ENCODE measurements at regions not wholly inside any gene's neighbourhood (a gene's known extent, or its start where the extent isn't known, plus 50 kb on each side); places are given as distances from the start of the nearest gene placed in this dataset.

DNA sequence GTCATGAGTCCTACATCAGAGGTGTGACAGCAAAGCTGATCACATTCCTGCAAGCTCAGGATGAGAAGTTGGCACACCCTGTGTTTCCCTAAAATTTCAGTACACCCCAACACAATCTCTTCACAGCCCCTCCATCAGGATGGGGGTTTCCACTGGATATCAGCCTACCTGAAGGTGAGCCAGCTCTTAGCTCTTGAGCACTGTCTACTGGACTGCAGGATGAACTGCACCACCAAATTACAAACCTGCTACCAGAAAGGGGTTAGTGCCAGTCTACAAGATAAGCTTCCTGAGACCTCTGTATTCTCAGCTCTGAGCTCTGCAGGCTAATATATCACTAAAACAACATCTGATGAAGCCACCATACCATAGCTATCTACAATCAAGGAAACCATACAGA is 1616.2 kb upstream of the SPRY2 start:
- TF ChIP-seq, protein P1, sequence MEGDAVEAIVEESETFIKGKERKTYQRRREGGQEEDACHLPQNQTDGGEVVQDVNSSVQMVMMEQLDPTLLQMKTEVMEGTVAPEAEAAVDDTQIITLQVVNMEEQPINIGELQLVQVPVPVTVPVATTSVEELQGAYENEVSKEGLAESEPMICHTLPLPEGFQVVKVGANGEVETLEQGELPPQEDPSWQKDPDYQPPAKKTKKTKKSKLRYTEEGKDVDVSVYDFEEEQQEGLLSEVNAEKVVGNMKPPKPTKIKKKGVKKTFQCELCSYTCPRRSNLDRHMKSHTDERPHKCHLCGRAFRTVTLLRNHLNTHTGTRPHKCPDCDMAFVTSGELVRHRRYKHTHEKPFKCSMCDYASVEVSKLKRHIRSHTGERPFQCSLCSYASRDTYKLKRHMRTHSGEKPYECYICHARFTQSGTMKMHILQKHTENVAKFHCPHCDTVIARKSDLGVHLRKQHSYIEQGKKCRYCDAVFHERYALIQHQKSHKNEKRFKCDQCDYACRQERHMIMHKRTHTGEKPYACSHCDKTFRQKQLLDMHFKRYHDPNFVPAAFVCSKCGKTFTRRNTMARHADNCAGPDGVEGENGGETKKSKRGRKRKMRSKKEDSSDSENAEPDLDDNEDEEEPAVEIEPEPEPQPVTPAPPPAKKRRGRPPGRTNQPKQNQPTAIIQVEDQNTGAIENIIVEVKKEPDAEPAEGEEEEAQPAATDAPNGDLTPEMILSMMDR (IDR thresholded peaks at IDR 0.05), result no peak
- no peaks in the 10 kb centered on the region for H3K36me3 ChIP-seq
- no peak overlapping the region for H3K27ac ChIP-seq
- DNase-seq, result no peak
- H3K4me1 ChIP-seq, result no peaks in the 10 kb centered on the region
- no peaks in the 10 kb centered on the region for H3K27me3 ChIP-seq
- H3K9me3 ChIP-seq, result no peaks in the 10 kb centered on the region
- H3K4me3 ChIP-seq, result no peak overlapping the region
- intact Hi-C loops (cut with DNase I), result no loop called here
- ATAC-seq, result no peak

DNA sequence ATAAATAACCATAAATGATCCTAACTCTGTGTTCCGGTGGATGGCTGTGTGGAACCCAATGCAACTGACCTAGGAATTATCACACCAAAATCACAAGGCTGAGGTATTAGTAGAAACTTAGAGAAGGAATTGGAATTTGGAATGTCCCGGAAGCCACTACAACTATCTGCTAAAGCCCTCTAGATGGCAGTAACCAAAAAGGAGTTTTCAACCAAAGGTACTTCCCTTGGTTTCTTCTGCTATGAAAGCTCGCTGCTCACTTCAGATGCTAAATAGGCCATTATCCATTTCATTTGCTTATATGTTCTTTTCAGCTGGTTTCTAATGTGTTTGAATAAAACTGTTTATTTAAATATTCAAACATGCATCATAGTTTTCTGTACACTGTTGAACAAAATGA is 1589.1 kb upstream of the SPRY2 start:
- Histone ChIP-seq H3K4me1 (no peaks in the 10 kb centered on the region), H3K36me3 (no peaks in the 10 kb centered on the region), H3K4me3 (no peak overlapping the region), H3K9me3 (no peaks in the 10 kb centered on the region), H3K27ac (no peak overlapping the region), H3K27me3 (no peaks in the 10 kb centered on the region)
- TF ChIP-seq, protein P1 (IDR thresholded peaks at IDR 0.05), result peak; percentile 43
- intact Hi-C loops (cut with DNase I), result no loop called here
- peak; percentile 32 for ATAC-seq
- DNase-seq, result no peak

DNA sequence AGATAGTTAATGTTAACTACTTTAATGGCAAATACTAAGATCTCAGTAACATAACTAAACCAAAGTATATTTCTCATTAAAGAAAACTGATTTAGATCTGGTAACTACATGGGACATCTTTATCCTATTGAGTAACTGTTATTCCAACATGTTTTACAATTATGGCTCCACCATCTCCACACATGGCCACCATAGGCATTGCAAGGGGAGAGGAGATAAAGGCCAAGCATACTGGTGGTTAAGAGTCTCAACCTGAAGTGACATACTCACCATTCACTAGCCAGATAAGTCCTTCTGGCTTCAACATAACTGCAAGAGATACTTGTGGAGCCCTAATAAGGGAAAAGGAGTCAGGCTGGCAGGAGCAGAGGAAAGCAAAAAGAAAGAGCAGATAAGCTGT is 1586.4 kb upstream of the SPRY2 start:
- Histone ChIP-seq H3K4me3 (no peak overlapping the region), H3K9me3 (no peaks in the 10 kb centered on the region), H3K27me3 (no peaks in the 10 kb centered on the region), H3K4me1 (no peaks in the 10 kb centered on the region), H3K27ac (no peak overlapping the region), H3K36me3 (no peaks in the 10 kb centered on the region)
- intact Hi-C loops (cut with DNase I), result no loop called here
- TF ChIP-seq, protein P1 (IDR thresholded peaks at IDR 0.05), result no peak
- DNase-seq (no peak), ATAC-seq (peak; percentile 22)

DNA sequence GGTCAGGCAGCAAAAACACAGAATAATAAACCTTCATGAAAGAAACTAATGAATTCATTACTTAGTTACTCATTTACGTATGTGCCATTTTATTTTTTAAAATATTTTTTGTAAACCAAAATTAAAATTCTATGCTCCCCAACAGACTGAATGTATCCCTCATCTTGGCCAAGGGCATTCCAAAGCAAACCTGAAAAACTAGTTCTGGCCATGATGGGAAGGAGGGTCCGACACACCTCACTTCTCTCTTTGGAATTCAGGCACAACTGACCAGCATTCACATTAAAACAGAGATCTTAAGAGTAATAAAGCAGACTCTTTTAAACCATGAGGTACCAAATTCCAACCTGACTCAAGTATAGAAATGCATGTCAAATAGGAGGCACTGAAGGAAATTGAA is 1576.9 kb upstream of the SPRY2 start:
- H3K4me3 ChIP-seq, result no peak overlapping the region
- intact Hi-C loops (cut with DNase I), result no loop called here
- no peaks in the 10 kb centered on the region for H3K36me3 ChIP-seq
- ATAC-seq (no peak), DNase-seq (no peak)
- no peak overlapping the region for H3K27ac ChIP-seq
- TF ChIP-seq, protein P1 (IDR thresholded peaks at IDR 0.05), result no peak
- H3K9me3 ChIP-seq, result no peaks in the 10 kb centered on the region
- H3K27me3 ChIP-seq, result no peaks in the 10 kb centered on the region
- H3K4me1 ChIP-seq, result no peaks in the 10 kb centered on the region

DNA sequence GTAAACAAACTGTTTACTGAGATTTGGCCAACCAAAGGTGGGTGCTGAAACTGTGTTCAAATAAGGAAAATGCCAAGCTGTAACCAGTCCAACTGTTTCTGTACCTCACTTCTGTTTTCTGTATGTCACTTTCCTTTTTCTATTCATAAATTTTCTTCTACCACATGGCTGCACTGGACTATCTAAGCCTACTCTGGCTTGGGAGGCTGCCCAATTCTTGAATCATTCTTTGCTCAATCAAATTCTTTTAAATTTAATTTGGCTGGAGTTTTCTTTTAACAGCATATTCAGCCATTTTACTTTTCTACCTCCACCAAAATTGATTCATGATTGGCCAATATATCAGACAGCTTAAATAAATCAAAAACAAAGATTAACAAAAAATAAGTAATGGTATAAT is 1575.5 kb upstream of the SPRY2 start:
- intact Hi-C loops (cut with DNase I), result no loop called here
- ATAC-seq, result no peak
- Histone ChIP-seq H3K4me1 (no peaks in the 10 kb centered on the region), H3K9me3 (no peaks in the 10 kb centered on the region), H3K36me3 (no peaks in the 10 kb centered on the region), H3K4me3 (no peak overlapping the region), H3K27ac (no peak overlapping the region), H3K27me3 (no peaks in the 10 kb centered on the region)
- DNase-seq, result no peak
- TF ChIP-seq, protein P1 (IDR thresholded peaks at IDR 0.05), result no peak

DNA sequence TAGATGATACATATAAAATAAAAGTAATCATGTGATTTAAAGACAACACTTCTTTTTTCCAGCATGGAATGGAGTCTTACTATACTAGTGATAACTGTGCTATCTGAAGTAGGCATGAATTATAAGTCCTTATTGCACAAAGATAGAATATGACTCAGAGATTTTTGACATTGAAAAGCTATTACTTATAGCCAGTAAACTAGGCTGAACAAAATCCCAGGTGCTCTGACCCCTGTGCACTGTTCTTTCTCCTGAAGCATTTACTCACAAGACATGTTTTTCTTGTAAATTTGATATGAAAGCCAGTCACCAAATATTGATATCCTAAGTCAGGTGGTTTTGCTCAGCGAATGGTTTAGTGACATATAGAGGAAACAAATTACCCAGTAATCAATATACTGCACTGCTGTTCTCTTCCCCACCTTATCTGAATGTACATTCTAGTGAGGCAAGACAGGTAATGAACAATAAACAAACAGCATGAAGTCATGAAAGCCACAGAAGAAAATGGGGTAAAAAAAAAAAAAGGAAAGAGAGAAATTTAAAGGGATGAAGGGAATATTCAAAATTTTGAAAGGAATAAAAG is 1567.0 kb upstream of the SPRY2 start:
- TF ChIP-seq, protein P1 (IDR thresholded peaks at IDR 0.05), result no peak

More for the DNA sequence above, 1567.0 kb upstream of the SPRY2 start:
- no peak for DNase-seq
- intact Hi-C loops (cut with DNase I), result no loop called here
- no peak for ATAC-seq
- Histone ChIP-seq H3K27me3 (no peaks in the 10 kb centered on the region), H3K36me3 (no peaks in the 10 kb centered on the region), H3K4me1 (no peaks in the 10 kb centered on the region), H3K4me3 (no peak overlapping the region), H3K27ac (no peak overlapping the region), H3K9me3 (no peaks in the 10 kb centered on the region)
